B cell (primary cell): ENCODE measurements at regions not wholly inside any gene's neighbourhood (a gene's known extent, or its start where the extent isn't known, plus 50 kb on each side); places are given as distances from the start of the nearest gene placed in this dataset.

Experiments
- ATAC-seq: fragments of 200-7000 bp; cut with Tn5 transposase; one replicate; pipeline ENCODE4 v1.10.0; 2021; ENCODE audit warnings: low read depth, mild to moderate bottlenecking, moderate number of reproducible peaks, moderate library complexity
- CTCF ChIA-PET: fragments of 350-600 bp; sonication (Branson Sonifier 250); formaldehyde crosslinking; loops from one replicate; lab custom pipeline; 2021; ENCODE audit warnings: antibody characterized with exemption, inconsistent platforms; lab: Charles Lee
- POLR2A ChIA-PET: fragments of 350-600 bp; sonication (Branson Sonifier 250); formaldehyde crosslinking; loops from one replicate; lab custom pipeline; 2021; ENCODE audit warnings: antibody characterized with exemption; lab: Charles Lee
- DNase-seq: peaks from one replicate; pipeline ENCODE4 v3.0.0; 2013
- H2AFZ ChIP-seq: 2 replicates; pipeline ENCODE4 v1.6.1; 2012; ENCODE audit warnings: mild to moderate bottlenecking, low read depth, low read length; ENCODE audit not compliant: insufficient read depth, poor library complexity, severe bottlenecking
- H3K27ac ChIP-seq, 2 donors: 1 replicate in 1 of 2; 2 replicates in 1 of 2; pipeline ENCODE4 v1.5.1; 2012 to 2013; ENCODE audit warnings: low read length in 2 of 2, mild to moderate bottlenecking in 2 of 2, moderate library complexity in 1 of 2
- H3K27me3 ChIP-seq, 4 experiments: fragments of 200-600 bp in 1 of 4; sonication (generic) in 1 of 4; replicated peaks in 1 of 4; 1 replicate in 2 of 4; 2 replicates in 2 of 4; pipeline versions ENCODE4 v1.6.1 to v1.7.0; 2013 to 2016; ENCODE audit warnings: low read length in 3 of 4, mild to moderate bottlenecking in 2 of 4, mixed read lengths in 1 of 4, moderate library complexity in 1 of 4; ENCODE audit not compliant: insufficient read depth in 4 of 4, control insufficient read depth in 3 of 4; ENCODE audit errors: control extremely low read depth in 1 of 4
- H3K36me3 ChIP-seq, 2 experiments: replicated peaks in 1 of 2; 1 replicate in 1 of 2; 2 replicates in 1 of 2; pipeline versions ENCODE4 v1.6.1 to v1.7.1; 2013; ENCODE audit warnings: low read length in 1 of 2; ENCODE audit not compliant: insufficient read depth in 2 of 2, control insufficient read depth in 1 of 2; ENCODE audit errors: control extremely low read depth in 1 of 2, extremely low read depth in 1 of 2
- H3K4me1 ChIP-seq, 2 donors: fragments of 200-600 bp in 1 of 2; sonication (generic) in 1 of 2; 1 replicate in 1 of 2; 2 replicates in 1 of 2; pipeline versions ENCODE4 v1.5.1 to v1.6.1; 2013 to 2017; ENCODE audit warnings: low read length in 2 of 2; ENCODE audit not compliant: control insufficient read depth in 2 of 2, insufficient read depth in 2 of 2
- H3K4me2 ChIP-seq: replicated peaks from 2 replicates; pipeline ENCODE3; 2012; ENCODE audit warnings: mild to moderate bottlenecking, low read depth, low read length; ENCODE audit not compliant: poor library complexity, severe bottlenecking
- H3K4me3 ChIP-seq, 5 experiments: fragments of 200-600 bp in 1 of 5; sonication (generic) in 1 of 5; 1 replicate in 3 of 5; 2 replicates in 2 of 5; pipeline versions ENCODE4 v1.5.1 to v1.7.0; 2011 to 2016; ENCODE audit warnings: low read length in 4 of 5, mild to moderate bottlenecking in 4 of 5, low read depth in 2 of 5, control low read depth in 1 of 5, moderate library complexity in 1 of 5; ENCODE audit not compliant: insufficient read depth in 1 of 5; ENCODE audit errors: control extremely low read depth in 1 of 5, extremely low read depth in 1 of 5
- H3K79me2 ChIP-seq: fragments of 200-600 bp; sonication (generic); one replicate; pipeline ENCODE4 v1.6.0; 2016; ENCODE audit warnings: low read length; ENCODE audit not compliant: control insufficient read depth, insufficient read depth
- H3K9ac ChIP-seq: fragments of 200-600 bp; sonication (generic); 2 replicates; pipeline ENCODE4 v1.6.1; 2017; ENCODE audit warnings: mild to moderate bottlenecking, low read length, moderate library complexity
- H3K9me3 ChIP-seq, 3 donors: one replicate each; pipeline versions ENCODE4 v1.6.1 to v1.7.1; 2013; ENCODE audit warnings: low read length in 2 of 3; ENCODE audit not compliant: control insufficient read depth in 2 of 3, insufficient read depth in 1 of 3; ENCODE audit errors: control extremely low read depth in 1 of 3
- H4K20me1 ChIP-seq: 2 replicates; pipeline ENCODE4 v1.6.0; 2012; ENCODE audit warnings: mild to moderate bottlenecking, low read length; ENCODE audit not compliant: insufficient read depth, control insufficient read depth, poor library complexity, severe bottlenecking
- H3K27ac Mint-ChIP-seq: one replicate; pipeline ENCODE4 v1.8.0; 2021; ENCODE audit warnings: mixed read lengths
- H3K27me3 Mint-ChIP-seq: one replicate; pipeline ENCODE4 v1.8.0; 2021; ENCODE audit warnings: mixed read lengths
- H3K4me1 Mint-ChIP-seq: one replicate; pipeline ENCODE4 v1.8.0; 2021; ENCODE audit warnings: mixed read lengths
- H3K4me3 Mint-ChIP-seq: one replicate; pipeline ENCODE4 v1.8.0; 2021; ENCODE audit warnings: mixed read lengths
- H3K9me3 Mint-ChIP-seq: one replicate; pipeline ENCODE4 v1.8.0; 2022; ENCODE audit warnings: mixed read lengths; ENCODE audit not compliant: insufficient read depth
- EZH2 ChIP-seq: IDR thresholded peaks from 2 replicates; pipeline ENCODE4 v1.6.1; 2012; ENCODE audit warnings: borderline replicate concordance, low read depth, mild to moderate bottlenecking, moderate library complexity, low read length; ENCODE audit not compliant: insufficient read depth, poor library complexity, severe bottlenecking
- WGBS: methylation state at CpG from one replicate; pipeline ENCODE4 v1.1.5; 2013; ENCODE audit warnings: missing lambda C conversion rate; ENCODE audit not compliant: insufficient coverage; 5-methylcytosine and 5-hydroxymethylcytosine counted together
- intact Hi-C: fragments of 100-400 bp; cut with micrococcal nuclease; formaldehyde crosslinking; loops from one replicate; pipeline ENCODE4 v1.10.0; 2022
- TF ChIP-seq, protein P1 (sequence below): fragments of 200-600 bp; IDR thresholded peaks from one replicate; pipeline ENCODE4 v1.8.0; 2022; ENCODE audit warnings: antibody characterized with exemption, mild to moderate bottlenecking

DNA sequence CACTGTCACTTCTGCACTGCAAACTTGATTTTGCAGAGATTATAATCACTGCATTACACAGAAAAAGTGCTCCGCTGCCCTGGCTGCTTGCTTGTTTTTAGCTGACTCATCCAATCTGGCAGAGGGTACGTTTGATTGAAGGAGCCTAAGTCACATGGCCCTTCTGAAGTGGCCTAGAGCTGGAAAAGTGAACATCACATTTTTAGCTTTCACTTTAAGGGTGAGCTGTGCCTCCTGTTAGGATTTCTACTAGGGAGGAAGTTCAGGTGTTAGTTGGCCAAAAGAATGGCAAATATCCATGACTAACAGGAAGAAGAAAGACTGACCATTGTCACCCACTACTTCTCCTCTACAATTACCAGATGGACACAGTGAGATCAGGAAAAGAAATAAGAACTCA is 889.1 kb upstream of the MAP3K7 start:
- H3K4me2 ChIP-seq: no peak overlapping the region

GRCh38 chr6:91465393-91465792 is 878.5 kb upstream of the MAP3K7 start:
- H3K9me3 Mint-ChIP-seq: peaks cover 2% of the 10 kb centered on the region
- Histone ChIP-seq H3K79me2 (no peaks in the 10 kb centered on the region), H3K4me3 (no peak overlapping the region), H3K9me3 (no peaks in the 10 kb centered on the region), H3K9ac (no peak overlapping the region), H3K4me1 (no peaks in the 10 kb centered on the region), H3K4me2 (no peak overlapping the region), H4K20me1 (no peaks in the 10 kb centered on the region), H3K36me3 (no peaks in the 10 kb centered on the region), H2AFZ (no peak overlapping the region), H3K27me3 (no peaks in the 10 kb centered on the region), H3K27ac (no peak overlapping the region)
- H3K27me3 Mint-ChIP-seq: no peaks in the 10 kb centered on the region
- DNase-seq (no peak), ATAC-seq (no peak)
- 86% methylated on average over 2 of the region's 3 CpGs for WGBS
- TF ChIP-seq EZH2: no peak
- TF ChIP-seq, protein P1, sequence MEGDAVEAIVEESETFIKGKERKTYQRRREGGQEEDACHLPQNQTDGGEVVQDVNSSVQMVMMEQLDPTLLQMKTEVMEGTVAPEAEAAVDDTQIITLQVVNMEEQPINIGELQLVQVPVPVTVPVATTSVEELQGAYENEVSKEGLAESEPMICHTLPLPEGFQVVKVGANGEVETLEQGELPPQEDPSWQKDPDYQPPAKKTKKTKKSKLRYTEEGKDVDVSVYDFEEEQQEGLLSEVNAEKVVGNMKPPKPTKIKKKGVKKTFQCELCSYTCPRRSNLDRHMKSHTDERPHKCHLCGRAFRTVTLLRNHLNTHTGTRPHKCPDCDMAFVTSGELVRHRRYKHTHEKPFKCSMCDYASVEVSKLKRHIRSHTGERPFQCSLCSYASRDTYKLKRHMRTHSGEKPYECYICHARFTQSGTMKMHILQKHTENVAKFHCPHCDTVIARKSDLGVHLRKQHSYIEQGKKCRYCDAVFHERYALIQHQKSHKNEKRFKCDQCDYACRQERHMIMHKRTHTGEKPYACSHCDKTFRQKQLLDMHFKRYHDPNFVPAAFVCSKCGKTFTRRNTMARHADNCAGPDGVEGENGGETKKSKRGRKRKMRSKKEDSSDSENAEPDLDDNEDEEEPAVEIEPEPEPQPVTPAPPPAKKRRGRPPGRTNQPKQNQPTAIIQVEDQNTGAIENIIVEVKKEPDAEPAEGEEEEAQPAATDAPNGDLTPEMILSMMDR: no peak
- no peak overlapping the region for H3K4me3 Mint-ChIP-seq
- POLR2A ChIA-PET: no interaction called here
- CTCF ChIA-PET: no interaction called here
- no peaks in the 10 kb centered on the region for H3K4me1 Mint-ChIP-seq
- no peak overlapping the region for H3K27ac Mint-ChIP-seq
- intact Hi-C loops: no loop called here

More for the DNA sequence above, 889.1 kb upstream of the MAP3K7 start:
- POLR2A ChIA-PET: no interaction called here
- Mint-ChIP-seq H3K4me1 (no peaks in the 10 kb centered on the region), H3K4me3 (no peak overlapping the region), H3K27ac (no peak overlapping the region), H3K9me3 (no peaks in the 10 kb centered on the region), H3K27me3 (no peaks in the 10 kb centered on the region)
- no peaks in the 10 kb centered on the region for H3K4me1 ChIP-seq
- intact Hi-C loops: no loop called here
- H3K27me3 ChIP-seq: no peaks in the 10 kb centered on the region
- H2AFZ ChIP-seq: no peak overlapping the region
- ATAC-seq: no peak
- CTCF ChIA-PET: no interaction called here
- H3K9ac ChIP-seq: no peak overlapping the region
- TF ChIP-seq, protein P1: no peak
- no peak for TF ChIP-seq EZH2
- DNase-seq: no peak
- WGBS: 0% methylated on average over 1 of the region's 2 CpGs
- H3K4me3 ChIP-seq: no peak overlapping the region
- H3K27ac ChIP-seq: no peak overlapping the region
- no peaks in the 10 kb centered on the region for H3K9me3 ChIP-seq
- no peaks in the 10 kb centered on the region for H3K79me2 ChIP-seq
- H3K36me3 ChIP-seq: no peaks in the 10 kb centered on the region
- H4K20me1 ChIP-seq: no peaks in the 10 kb centered on the region
